ENCODE measurements at regions not wholly inside any gene's neighbourhood (a gene's known extent, or its start where the extent isn't known, plus 50 kb on each side); places are given as distances from the start of the nearest gene placed in this dataset.

DNA sequence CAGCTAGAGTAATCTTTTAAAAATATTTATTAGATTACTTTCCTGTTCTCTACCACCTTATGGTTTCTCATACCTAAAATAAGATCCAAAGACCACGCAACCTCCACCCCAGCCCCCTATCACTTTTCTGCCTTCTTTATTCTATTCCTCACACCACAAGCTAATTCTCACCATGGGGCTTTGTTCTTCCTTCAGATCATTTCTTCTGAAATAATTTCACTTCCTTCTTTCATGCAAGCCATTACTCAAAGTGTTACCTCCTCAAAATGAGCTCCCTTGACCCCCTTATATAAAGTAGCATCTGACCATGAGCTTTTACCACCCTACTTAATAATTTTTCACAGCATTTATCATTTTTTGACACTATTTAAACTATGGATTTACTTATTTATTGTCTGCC lies 233.2 kb upstream of the TMCO5A start:
- DNase-seq: no peak

DNA sequence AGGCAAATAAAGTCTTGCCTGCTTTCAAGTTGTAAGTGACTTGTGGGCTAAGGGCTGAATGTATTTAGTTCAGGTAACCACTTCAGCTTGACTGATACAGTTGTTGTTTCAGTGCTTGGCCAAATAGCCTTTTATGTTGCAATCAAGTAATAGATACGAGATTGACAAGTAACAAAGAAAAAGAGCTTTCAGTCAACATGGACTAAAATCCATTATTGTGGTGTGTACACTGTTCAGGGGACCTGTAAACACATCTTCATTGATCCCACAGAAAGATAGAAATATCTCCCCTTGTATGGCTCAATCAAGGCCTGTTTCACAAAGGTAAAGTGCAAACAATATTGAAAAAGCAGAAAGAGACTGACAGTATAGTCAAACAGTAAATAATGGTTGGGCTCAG lies 224.8 kb upstream of the TMCO5A start:
- DNase-seq: no peak

DNA sequence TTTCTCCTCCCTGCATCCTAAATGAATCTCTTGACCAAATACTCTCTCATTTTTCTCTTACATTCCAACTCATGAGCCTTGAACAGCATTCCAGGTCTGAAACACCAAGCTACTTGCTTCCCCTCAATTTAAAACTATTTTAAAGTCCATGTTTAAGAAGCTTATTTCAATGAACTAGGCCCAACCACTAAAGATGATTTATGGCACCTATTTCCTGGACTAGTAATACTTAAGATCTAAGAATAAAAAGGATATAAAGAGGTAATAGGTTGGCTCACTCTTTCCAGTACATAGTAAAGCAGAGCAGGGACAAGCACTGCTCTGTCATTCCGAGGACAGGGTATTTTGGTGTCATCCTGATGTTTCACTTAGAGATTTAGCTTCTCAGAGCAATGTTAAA lies 219.3 kb upstream of the TMCO5A start:
- DNase-seq: no peak

DNA sequence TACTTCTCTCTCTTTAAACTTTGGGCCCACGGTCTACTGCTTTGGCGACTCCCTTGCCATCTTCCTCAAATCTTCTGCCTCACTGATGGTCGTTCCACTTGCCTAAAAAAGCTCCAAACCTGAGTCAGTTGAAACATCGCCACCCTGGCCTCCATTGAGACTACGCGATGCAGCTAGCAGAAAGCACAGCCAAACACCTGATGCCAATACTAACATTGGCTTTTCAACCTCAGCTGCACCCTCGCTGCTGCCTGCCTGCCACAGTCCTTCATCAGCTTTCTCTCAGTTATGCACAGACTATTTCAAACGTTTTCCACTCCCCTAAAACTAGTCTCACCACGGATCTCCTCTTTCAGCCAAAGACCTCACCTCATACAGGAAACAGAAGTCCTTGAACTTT lies 214.2 kb upstream of the TMCO5A start:
- no peak for DNase-seq

DNA sequence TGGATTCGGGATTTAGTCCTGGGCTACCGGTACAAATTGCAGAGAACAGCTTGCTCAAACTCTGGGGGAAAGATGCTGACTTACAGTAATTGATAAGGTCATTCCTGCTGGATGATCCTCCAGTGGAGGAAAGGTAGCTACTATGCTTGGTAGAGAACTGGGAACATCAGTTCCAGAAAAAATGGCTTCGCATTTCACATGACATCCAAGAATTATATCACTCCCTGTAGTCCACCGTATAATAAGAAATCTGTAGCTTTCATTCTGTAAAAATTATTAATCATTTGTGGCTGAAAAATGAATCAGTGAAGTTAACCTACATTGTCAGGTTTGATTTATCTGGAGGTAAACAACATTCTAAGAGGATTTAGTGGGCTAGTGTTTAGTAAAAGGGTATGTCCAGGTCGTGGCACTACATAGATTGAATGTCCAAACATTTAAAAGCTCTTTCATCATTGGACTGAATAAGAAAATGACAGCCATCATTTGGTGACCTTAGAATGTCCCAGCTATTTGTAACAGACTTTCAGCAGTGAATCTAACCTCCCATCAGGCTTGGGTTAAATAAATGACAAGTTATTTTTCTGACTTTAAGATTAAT lies 203.2 kb upstream of the TMCO5A start:
- no peak for DNase-seq

GRCh38 chr15:37733628-37734027 lies 200.8 kb upstream of the TMCO5A start:
- no peak for DNase-seq

DNA sequence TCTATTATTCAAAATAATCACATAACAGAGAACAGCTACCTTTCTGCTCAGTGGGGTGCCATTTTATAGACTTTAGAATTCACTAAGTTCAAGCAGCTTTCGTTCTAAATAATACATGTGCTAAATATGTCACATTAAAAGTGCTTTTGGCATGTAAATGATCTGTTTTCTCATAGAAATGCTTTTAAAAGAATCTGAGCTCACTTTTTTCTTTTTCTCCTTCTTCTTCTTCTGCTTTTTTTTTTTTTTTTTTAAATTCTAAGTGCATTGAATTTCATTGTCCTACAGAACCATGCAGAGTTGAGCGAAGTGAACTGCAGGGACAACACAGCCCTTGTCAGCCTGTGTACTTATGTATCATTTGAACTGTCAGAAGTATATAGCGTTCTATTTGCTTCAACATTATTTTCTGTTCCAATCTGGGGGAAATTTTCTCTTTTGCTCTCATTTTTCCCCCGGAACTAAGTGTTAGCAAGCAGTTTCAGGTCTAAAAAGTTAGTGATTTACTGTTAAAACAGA lies 193.8 kb upstream of the TMCO5A start:
- DNase-seq: no peak

DNA sequence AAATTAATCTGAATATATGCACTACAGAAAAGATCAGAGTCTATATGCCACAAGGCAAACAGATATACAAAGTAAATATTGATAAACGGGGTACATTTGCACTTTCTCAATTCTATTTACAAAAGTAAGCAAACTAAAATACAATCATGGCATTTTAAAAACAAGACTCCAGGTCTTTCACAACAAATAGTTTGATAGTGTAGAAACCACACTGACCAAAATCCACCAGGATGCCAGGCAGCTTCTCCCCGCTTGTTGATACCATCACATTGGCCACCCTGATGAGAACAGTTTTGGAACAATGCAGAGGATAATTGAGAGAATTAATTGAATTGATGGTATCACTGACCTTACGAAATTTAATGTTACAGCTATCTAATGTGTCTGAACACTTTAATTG lies 190.6 kb upstream of the TMCO5A start:
- no peak for DNase-seq

DNA sequence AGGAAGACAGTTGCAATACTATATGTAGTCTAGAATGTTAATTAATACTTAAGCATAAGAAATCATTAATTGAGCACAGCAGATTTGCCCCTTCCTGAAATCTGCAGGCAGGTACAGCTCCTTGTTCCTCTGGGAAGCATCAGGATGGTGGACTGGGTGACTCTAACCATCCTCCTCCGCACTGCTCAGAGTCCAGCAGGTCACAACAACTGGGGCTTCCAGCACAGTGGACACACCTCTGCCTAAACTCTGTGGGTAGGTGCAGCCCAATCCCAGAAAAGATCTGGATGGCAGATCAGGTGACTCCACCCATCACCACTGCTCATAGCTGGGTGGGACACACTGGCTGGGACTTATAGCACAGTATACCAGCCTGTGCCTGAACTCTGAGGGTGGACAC lies 189.9 kb upstream of the TMCO5A start:
- DNase-seq: no peak

- DNase-seq: no peak
Measured at GRCh38 chr15:37751401-37751800, 183.0 kb upstream of the TMCO5A start.

DNA sequence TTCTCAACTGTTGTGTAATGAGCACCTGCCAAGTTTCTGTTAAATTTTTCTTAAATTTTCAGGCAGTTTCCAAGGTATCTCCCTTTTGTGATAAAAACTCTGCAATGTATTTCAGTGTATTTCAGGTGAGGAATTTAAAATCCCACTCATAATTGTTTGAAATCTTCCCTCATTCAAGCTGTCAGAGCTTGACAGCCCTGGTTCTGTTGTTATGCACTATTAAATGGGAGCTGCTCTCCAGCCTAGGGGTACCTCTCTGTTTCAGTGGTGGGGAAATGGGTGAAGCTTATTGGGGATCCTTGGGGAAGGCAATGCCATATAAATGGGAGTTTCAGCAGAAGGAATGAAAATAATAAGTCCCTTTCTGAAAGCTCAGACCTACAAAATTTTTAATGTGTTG lies 178.0 kb upstream of the TMCO5A start:
- DNase-seq: no peak

- no peak for DNase-seq
Measured at GRCh38 chr15:37758412-37758811, 176.0 kb upstream of the TMCO5A start.

- DNase-seq: no peak
Measured at GRCh38 chr15:37764733-37765191, 169.7 kb upstream of the TMCO5A start.

- no peak for DNase-seq
Measured at GRCh38 chr15:37765786-37766185, 168.7 kb upstream of the TMCO5A start.

DNA sequence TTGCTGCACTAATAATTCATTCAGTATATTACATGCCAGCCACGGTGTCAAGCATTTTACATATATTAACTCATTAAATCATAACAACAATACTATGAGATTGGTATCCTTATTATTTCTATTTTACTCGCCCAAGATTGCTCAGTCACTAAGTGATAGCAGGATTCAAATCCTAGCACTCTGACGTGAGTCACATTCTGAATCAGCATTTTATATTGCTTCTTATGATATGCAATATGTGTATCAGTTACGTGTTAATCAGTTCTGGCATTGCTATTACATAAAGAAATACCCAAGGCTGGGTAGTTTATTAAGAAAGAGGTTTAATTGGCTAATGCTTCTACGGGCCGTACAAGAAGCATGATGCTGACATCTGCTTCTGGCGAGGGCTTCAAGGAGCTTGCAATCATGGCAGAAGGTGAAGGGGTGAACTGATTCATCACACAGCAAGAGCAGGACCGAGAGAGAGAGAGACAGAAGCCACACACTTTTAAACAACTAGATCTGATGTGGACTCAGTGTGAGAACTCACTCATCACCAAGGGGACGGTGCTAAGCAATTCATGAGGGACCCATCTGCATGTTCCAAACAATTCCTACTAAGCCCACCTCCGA lies 166.5 kb upstream of the TMCO5A start:
- no peak for DNase-seq

GRCh38 chr15:37771465-37771864 lies 163.0 kb upstream of the TMCO5A start:
- no peak for DNase-seq

DNA sequence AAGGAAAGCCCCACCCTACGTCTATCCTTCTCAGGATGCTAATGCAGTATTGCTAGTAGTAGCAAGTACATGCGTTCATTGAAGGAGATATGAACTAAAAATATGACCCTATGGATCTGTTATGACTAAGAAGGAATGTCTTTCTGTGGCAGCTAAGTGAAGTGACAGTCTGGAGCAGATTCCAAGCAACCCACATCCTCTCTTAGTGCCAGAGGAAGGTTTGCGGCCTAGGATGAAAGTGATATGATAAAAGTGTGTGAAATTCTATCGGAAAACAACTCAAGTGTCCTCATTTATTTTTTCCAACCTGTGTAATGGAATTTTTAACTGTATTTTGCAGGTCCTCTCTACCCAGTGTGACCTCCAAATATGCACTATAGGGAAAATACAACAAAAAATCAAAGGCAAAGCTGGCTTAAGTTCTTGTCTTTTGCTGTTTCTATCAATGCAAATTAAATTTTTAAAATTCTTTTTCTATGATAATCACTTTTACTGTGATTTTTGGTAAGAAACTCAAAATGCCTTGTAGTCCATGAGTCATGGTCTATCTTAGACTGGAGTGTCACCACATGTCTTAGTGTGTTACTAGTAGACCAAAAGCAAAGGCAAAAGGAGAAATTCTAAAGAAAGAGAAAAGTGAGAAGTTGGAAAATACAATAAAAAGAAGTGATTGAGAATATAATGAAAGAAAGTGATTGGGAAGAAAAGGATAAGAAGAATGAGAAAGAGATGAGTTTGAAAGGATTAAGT lies 161.2 kb upstream of the TMCO5A start:
- DNase-seq: no peak

DNA sequence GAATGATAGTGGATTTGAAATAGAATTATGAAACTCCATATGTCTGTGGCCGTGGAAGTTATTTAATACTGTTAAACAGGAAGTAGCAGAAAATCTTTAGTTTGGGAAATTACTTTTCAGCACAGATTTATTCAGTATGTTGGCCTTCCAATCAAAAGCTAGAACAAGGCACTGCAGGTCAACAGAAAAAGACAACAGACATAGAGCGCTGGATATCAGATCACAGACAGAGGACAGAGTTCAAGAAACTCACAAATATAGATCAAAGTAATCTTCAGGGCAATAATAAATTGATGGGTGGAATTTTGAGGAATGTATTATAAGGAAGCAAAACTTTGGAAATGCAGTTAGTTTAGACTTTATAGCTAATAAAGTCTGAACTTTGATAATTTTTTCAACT lies 159.5 kb upstream of the TMCO5A start:
- no peak for DNase-seq

DNA sequence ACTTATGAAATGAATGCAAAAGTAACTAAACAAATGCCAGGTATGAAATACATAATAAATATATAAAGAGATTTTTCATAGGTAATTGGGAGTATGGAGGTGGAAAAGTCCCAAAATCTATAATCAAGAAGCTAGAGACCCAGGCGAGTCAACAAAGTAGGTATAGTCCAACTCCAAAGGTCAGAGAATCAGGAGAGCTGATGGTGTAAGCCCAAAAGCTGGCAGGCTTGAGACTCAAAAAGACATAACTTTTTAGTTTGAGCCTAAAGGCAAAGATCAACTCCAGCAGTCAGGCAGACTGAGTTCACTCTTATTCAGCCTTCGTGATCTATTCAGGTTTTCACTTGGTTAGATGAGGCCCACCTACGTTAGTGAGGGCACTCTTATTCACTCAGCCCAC lies 157.4 kb upstream of the TMCO5A start:
- DNase-seq: no peak

- no peak for DNase-seq
Measured at GRCh38 chr15:37783290-37783689, 151.2 kb upstream of the TMCO5A start.

GRCh38 chr15:37788330-37788729 lies 146.1 kb upstream of the TMCO5A start:
- DNase-seq: no peak

DNA sequence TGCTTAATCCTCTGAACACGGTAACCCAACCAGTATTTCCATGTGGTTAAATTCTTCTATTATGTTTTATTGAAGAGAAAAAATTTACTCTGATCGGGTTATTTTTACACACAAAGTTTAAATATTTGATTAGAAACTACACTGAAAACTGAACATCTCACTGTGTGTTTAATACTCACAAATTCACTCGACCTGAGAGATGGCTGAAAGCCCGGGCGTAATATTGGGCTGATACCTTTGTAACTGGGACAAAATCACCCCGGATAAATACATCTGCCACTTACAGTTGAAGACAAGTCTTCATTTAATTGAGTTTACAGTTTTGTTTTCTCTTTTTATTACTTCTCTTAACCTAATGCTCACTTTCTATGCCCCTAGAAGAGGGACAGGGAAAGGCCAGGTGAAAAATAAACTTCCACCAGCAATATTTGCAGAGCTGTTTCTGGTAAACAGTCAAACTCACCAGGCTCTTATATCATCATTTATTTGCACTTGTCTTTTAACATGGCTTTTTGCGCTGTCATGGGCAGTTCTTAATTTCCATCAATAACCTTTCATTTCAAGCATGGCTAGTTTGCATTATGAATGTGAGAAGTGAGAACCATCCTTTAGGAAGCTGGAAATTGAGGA lies 145.6 kb upstream of the TMCO5A start:
- no peak for DNase-seq

DNA sequence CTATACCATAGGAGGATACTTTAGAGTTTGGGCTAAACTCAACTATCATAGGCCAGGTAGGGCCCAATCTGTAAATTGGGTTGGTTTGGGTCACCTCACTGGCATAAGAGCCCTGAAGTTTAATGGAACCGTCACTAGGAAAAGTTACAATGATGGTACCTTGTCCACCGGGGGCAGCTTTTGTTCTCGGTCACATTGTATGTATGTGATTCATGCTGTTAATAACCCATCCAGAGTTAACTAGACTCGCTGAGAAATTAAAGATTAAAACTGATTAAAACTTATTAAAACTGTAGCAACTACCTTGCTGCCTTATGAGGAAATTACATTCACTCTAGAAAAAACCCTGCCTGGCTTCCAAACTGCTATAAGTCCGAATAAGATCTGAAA lies 145.0 kb upstream of the TMCO5A start:
- DNase-seq: no peak
